GM12873 (cell line): ENCODE measurements at regions not wholly inside any gene's neighbourhood (a gene's known extent, or its start where the extent isn't known, plus 50 kb on each side); places are given as distances from the start of the nearest gene placed in this dataset.

Experiments used
- TF ChIP-seq, protein P1 (sequence below): IDR thresholded peaks from 2 replicates; pipeline ENCODE4 v1.5.1; 2012; ENCODE audit warnings: low read depth, mild to moderate bottlenecking, moderate library complexity, low read length, control low read depth; ENCODE audit not compliant: insufficient read depth; ENCODE audit errors: missing control alignments

DNA sequence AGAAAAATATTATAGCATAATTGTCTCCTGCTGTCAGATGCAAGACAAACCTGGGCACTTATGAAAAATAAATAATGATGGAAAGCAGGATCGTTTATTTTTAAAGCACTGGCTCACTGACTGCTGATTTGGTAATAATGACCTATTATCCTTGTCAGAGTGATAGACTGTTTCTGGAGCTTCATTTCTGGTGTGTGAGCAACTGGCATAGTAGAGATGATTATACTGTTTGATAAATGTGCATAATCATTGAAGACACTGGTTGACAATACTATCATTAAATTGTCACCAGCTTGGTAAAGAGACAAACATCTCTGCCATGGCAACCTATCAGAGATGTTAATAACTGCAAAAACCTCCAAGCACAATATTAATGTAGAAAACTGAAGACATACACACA is 179.9 kb upstream of the ZNF644 start:
- TF ChIP-seq, protein P1, sequence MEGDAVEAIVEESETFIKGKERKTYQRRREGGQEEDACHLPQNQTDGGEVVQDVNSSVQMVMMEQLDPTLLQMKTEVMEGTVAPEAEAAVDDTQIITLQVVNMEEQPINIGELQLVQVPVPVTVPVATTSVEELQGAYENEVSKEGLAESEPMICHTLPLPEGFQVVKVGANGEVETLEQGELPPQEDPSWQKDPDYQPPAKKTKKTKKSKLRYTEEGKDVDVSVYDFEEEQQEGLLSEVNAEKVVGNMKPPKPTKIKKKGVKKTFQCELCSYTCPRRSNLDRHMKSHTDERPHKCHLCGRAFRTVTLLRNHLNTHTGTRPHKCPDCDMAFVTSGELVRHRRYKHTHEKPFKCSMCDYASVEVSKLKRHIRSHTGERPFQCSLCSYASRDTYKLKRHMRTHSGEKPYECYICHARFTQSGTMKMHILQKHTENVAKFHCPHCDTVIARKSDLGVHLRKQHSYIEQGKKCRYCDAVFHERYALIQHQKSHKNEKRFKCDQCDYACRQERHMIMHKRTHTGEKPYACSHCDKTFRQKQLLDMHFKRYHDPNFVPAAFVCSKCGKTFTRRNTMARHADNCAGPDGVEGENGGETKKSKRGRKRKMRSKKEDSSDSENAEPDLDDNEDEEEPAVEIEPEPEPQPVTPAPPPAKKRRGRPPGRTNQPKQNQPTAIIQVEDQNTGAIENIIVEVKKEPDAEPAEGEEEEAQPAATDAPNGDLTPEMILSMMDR, result no peak

DNA sequence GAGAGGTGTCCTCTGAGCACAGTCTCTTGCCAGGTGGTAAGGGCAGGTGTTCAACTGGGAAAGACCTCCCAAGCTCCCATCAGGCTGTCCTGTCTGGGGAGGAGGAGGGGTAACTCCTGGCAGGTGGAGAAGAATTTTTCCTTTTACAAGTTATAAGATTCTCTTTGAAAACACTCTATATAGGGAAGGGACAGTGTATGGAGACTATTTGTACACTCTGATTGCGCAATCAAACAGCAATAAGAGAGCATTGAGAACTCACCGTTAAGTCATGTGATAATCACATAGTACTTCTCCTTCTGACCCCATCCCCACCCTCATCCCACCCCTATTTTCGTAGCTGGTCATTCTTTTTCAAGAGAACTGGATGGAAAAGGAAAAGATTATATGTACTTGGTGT is 179.3 kb upstream of the ZNF644 start:
- TF ChIP-seq, protein P1, result no peak

DNA sequence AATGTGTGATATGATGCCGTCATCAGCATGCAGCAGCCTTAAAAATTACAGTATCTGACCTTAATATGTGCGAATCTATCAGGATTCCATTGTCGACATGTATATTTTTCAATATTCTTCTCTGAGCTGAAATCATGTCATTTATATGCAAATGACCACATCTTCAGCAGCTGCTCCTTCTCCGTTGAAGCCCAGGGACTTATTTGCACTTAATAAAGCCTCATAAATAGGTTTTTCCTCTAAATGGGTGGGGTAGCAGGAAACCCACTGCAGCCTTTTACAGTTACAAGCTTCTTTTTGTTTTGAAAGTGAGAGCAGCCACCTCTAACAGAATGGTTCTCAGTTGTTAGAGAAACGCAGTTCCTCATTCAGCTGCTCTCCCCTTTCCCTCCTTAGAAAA is 178.8 kb upstream of the ZNF644 start:
- TF ChIP-seq, protein P1, result no peak

- TF ChIP-seq, protein P1, result no peak
These were observed 178.2 kb upstream of the ZNF644 start for GRCh38 chr1:91199988-91200387.

GRCh38 chr1:91190996-91191395 is 169.2 kb upstream of the ZNF644 start:
- TF ChIP-seq, protein P1, result no peak

- TF ChIP-seq, protein P1, result no peak
These were observed 167.3 kb upstream of the ZNF644 start for GRCh38 chr1:91189096-91189495.

DNA sequence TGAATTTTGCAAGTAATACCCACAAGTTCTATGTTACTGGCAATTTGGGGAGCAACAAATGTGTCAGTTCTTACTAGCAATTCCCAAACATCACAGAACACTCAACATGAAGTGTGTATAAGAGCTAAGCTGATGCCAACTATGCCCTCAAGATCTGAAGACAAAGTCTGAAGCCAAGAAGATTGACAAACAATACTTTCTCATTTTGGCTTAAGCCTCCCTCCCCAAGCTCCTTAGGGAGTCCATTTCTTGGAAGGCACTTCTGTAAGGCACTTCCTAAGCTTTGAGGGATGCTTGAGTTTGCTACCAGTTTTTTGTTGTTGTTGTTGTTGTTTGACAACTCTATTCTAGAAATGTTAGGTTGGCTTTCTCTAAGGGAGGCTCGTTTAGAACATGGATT is 154.4 kb upstream of the ZNF644 start:
- TF ChIP-seq, protein P1, result no peak

DNA sequence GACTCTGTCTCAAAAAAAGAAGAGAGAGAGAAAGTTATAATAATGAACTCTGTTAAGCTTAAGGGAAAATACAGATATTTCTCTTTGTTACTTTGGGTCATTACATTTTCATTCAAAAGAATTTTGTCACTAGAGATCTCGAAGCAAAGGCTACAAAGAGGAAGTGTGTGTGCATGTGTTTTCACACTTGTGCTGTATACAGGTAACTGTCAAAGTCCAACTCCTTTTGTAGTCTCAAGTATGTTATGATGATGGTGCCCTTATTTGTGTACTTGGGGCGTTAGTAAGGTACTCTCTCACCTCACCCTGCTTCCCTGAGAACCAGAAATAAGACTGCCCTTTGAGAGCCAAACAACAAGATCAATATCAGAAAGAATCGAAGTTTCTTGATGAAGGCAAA is 152.9 kb upstream of the ZNF644 start:
- TF ChIP-seq, protein P1, result no peak
